ENCODE measurements at regions not wholly inside any gene's neighbourhood (a gene's known extent, or its start where the extent isn't known, plus 50 kb on each side); places are given as distances from the start of the nearest gene placed in this dataset.

GRCh38 chr12:4025181-4026019, 152.2 kb upstream of the PARP11 start:
- ChIA-PET POLR2A (no interaction called here), CTCF (interaction anchor here (1.4 kb wide), 1 partner anchor 31 kb away, joined by 3 read pairs; no protein-coding TSS in a partner anchor)
- no peak for DNase-seq (ENCODE audit: extremely low spot score)
- no peak for TF ChIP-seq CTCF (IDR thresholded peaks at IDR 0.05; ENCODE audit: control extremely low read depth, extremely low read depth, low read depth, missing control alignments)

- no peak for TF ChIP-seq CTCF (IDR thresholded peaks at IDR 0.05; ENCODE audit: control extremely low read depth, extremely low read depth, low read depth, missing control alignments)
- DNase-seq (ENCODE audit: extremely low spot score), result no peak
- CTCF ChIA-PET, result interaction anchor here (1.4 kb wide), 1 partner anchor 30 kb away, joined by 3 read pairs; no protein-coding TSS in a partner anchor
- POLR2A ChIA-PET, result no interaction called here
Observed at GRCh38 chr12:4024701-4025100, 151.5 kb upstream of the PARP11 start.

GRCh38 chr12:4015225-4016091, 142.3 kb upstream of the PARP11 start:
- TF ChIP-seq CTCF (IDR thresholded peaks at IDR 0.05; ENCODE audit: control extremely low read depth, extremely low read depth, low read depth, missing control alignments), result no peak
- DNase-seq (ENCODE audit: extremely low spot score), result no peak
- ChIA-PET CTCF (interaction anchor here (1.6 kb wide), 1 partner anchor 23 kb away, joined by 5 read pairs; no protein-coding TSS in a partner anchor), POLR2A (interaction anchor here (0.6 kb wide), 1 partner anchor 313 kb away, joined by 3 read pairs; no protein-coding TSS in a partner anchor)

- no peak for TF ChIP-seq CTCF (IDR thresholded peaks at IDR 0.05; ENCODE audit: control extremely low read depth, extremely low read depth, low read depth, missing control alignments)
- ChIA-PET POLR2A (no interaction called here), CTCF (interaction anchor here (0.5 to 1.6 kb wide), 2 partner anchors 23 to 262 kb away, joined by 3 to 5 read pairs; no protein-coding TSS in a partner anchor)
- DNase-seq (ENCODE audit: extremely low spot score), result no peak
Observed at GRCh38 chr12:4014858-4015224, 141.6 kb upstream of the PARP11 start.

GRCh38 chr12:4014444-4014843, 141.2 kb upstream of the PARP11 start:
- ChIA-PET POLR2A (no interaction called here), CTCF (interaction anchor here (0.5 to 1.6 kb wide), 2 partner anchors 24 to 262 kb away, joined by 3 to 5 read pairs; no protein-coding TSS in a partner anchor)
- no peak for DNase-seq (ENCODE audit: extremely low spot score)
- no peak for TF ChIP-seq CTCF (IDR thresholded peaks at IDR 0.05; ENCODE audit: control extremely low read depth, extremely low read depth, low read depth, missing control alignments)

Measured in GM10248 (cell line).